Glomerular endothelial cell (primary cell): ENCODE measurements at regions not wholly inside any gene's neighbourhood (a gene's known extent, or its start where the extent isn't known, plus 50 kb on each side); places are given as distances from the start of the nearest gene placed in this dataset.
"Not testable (repeated sequence)": the region's sequence is repeated elsewhere in the genome, so short reads cannot be mapped to it uniquely, and the experiment has no call there.

Source experiments
- DNase-seq: peaks from one replicate; pipeline ENCODE4 v3.0.0-alpha.2; 2011; ENCODE audit warnings: low read depth, low spot score; ENCODE audit errors: extremely low read depth

DNA sequence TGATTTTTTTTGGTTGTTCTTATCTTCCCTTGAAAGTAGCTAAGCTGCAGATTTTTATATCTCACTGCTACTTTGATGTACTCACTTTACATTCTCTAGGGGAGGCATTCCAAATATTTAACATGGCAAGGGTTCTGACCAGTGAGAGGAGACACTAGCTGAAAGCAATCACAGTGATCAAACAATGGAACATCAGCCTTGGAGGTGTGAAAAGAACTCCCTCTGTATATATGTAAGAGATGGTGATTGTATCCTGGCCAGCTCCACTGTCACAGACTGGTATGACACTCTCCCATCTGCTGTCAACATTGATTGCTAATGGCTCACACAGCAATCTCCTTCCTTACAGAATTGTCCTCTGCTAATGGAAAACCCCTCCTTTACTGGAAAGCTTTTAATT, 291.7 kb upstream of the CDH19 start:
- DNase-seq: no peak

DNA sequence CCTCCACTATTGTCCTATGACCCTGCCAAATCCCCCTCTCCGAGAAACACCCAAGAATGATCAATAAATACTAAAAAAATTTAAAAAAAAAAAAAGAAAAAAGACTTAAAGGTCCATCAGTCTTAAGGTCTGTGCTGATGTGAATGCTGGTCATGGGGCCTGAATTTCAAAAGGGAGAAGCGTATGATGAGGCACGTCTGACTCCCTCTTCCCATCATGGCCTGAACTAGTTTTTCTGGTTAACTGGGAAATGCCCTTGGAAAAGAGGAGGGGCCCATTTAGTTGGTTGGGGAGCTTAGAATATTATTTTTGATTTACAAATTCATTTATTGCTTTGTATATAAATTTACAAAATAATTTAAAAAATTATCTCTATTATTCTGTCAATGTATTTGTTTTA, 291.0 kb upstream of the CDH19 start:
- no peak for DNase-seq

GRCh38 chr18:66892388-66892787, 288.5 kb upstream of the CDH19 start:
- DNase-seq: not testable (repeated sequence)

DNA sequence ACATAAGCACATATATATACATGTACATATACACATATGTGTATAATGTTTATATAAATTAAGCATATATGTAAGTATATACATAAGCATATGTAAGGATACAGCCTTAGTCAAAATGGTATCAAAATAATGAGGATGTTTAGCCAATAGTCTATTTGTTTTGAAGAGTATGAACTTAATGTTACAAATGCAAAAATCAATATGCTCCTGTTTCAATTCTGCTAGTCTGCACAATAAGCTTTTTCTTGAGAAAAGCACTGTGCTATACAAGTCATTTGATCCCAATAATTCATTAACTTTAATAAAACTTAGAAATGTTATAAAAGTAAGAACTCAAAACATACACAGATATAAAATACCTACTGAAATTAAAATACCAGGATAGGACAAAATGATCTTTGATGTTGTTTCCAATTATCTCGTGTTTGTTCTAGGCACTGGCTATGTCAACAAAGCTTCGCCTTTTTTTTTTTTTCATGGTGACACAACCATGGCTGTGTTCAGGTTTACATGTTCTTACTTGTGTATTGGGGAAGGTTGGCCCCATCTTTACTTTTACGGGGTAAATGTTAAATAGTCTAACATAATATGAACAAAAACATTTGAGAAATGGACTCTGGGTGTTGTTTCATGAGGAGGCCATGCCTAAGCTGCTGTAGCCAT, 271.1 kb upstream of the CDH19 start:
- DNase-seq: no peak

DNA sequence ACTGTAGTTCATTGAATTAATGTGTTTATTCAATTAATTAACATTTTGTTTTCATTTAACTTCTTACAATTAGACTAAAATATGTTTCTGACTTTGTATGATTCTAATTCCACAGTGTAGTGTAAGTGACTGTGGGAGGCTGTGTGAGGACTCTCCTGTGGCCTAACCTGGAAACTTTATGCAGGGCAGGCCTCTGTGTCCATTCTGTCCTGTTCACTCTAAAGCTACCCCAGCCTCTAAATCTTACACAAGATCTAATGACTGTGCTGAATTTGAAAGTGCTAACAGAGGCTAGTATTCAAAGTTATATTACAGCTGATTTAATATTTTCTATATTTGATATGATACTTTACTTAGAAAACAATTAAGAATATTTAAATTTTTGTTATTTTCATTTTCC, 270.5 kb upstream of the CDH19 start:
- DNase-seq: no peak

GRCh38 chr18:66873899-66874298, 270.0 kb upstream of the CDH19 start:
- DNase-seq: no peak

DNA sequence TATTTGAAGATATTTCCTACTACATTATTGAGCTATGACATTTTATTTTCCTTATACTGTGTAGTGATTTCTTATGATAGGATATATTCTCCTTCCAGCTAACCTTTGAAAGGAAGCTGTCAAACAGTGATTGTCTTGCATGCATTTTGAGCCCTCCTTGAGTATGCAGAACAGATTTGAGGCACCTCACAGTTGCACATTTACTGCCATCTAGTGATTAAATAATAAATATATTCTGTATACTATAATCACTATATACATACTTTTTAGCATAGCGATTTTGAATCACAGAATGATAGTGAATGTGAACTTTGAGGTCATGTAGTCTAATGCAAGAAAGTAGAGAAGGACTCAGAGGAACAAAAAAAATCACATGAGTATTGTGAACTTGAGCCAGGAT, 268.4 kb upstream of the CDH19 start:
- DNase-seq: peak; percentile 9

DNA sequence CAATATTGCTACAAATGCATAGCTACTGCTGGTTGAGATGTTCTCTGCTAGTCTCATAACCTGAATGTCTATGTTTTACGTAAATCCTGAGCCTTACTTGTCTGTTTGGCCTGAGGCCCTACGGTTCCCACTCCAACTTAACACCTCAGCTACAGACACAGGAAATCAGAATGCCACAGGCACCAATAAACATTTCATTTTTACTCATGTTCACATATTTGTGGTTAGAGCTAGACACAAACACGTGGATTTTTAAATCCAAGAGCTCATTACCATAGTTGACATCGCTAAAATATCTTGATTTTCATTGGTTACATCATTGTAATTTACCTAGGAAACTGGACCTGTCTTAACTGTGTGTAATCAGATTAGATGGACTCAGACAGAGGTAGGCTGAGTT, 263.8 kb upstream of the CDH19 start:
- DNase-seq: no peak

DNA sequence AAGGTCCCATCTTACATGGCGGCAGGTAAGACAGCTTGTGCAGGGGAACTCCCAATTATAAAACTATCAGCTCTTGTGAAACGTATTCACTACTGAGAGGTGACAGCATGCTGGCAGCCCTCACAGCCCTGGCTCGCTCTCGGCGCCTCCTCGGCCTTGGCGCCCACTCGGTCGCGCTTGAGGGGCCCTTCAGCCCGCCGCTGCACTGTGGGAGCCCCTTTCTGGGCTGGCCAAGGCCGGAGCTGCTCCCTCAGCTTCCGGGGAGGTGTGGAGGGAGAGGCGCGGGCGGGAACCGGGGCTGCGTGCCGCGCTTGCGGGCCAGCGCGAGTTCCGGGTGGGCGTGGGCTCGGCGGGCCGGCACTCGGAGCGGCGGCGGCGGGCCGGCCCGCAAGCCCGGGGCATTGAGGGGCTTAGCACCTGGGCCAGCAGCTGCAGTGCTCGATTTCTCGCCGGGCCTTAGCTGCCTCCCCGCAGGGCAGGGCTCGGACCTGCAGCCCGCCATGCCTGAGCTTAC, 262.6 kb upstream of the CDH19 start:
- not testable (repeated sequence) for DNase-seq

DNA sequence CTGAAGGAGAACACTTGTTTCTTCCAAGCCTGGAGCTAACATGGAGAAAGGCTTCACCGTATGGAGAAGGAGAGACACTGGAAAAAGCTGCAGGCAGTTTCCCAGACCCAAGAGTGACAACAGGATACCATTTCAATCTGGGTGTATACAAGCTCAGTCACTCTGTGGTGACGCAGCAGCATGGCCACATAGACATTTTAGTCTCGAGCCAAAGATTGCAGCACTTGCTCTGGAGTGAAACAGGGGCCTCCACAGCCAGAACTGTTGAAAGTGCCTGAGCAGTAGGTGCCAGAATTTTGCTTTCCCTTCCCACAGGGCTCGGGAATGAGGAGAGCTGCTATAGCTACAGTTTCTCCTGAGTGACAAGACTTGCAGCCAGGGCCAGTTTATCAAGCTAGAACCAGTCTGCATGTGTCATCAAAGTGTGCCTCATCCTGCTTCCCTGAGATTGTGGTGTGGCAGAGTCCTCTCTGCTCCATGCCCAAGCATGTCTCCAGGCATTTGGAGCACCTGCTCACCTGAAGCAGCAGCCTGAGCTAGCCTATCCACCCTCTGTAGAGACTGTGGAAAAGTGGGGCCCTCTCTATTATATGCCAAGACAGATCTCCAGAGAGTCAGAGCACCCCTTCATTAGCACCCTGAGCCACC, 234.6 kb upstream of the CDH19 start:
- DNase-seq: no peak

GRCh38 chr18:66833646-66834045, 229.8 kb upstream of the CDH19 start:
- no peak for DNase-seq

DNA sequence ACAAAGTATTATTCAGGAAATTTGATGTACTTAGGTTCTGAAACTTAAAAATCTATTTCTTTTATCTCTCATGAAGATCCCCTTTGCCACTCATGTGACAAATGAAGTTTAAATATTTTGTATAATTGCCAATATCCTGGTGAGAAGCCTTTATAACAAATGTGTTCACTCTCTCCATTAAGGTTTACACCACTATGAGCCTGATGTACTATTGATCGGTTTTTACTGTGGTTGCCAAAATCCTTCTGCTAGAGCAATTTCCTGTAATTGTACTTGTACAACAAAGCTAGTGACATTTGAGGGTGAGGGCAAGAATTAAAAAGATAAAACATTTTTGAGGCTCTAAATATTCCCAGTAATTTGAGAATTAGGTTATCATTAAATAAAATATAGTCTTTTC, 222.3 kb upstream of the CDH19 start:
- no peak for DNase-seq

- DNase-seq: no peak
These were observed 221.5 kb upstream of the CDH19 start for GRCh38 chr18:66825347-66825746.

GRCh38 chr18:66819235-66819634, 215.3 kb upstream of the CDH19 start:
- DNase-seq: no peak

- no peak for DNase-seq
These were observed 209.2 kb upstream of the CDH19 start for GRCh38 chr18:66813138-66813537.

DNA sequence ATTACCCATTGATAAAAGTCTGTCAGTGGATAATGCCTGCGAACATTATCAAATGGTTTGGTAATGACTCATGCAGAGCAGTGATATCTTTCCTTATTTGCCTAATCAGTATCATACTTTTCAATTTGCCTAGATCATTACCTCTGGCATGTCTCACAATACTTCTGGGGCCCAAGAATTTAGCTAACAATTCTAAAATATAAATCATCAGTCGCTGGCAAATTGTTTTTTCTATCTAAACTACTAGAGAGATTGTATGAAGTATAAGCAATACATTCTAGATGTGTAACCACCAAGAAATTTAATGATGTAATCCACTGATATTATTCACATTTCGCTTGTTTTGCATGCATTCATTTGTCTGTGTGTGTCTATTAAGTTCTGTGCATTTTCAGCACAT, 191.2 kb upstream of the CDH19 start:
- no peak for DNase-seq

GRCh38 chr18:66792466-66792865, 188.6 kb upstream of the CDH19 start:
- peak; percentile 44 for DNase-seq

- no peak for DNase-seq
These were observed 176.7 kb upstream of the CDH19 start for GRCh38 chr18:66780609-66781008.

DNA sequence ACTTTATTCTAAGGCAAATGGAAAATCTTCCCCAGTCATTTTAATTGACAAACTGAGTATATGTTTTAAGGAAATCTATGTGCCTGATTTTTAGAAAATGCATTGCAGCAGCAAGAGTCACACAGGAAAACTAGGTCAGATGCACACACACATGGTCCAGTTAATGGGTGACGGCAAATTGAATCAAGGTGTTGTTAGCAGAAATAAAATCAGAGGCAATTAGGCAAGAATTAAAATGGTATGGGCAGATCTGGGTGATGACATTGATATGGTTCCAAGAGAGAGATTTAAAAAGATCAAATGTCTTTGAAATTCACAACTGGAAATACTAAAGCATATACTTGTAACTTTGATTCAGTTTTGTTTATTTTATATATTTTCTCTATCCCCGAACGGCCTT, 174.2 kb upstream of the CDH19 start:
- no peak for DNase-seq

GRCh38 chr18:66769375-66769774, 165.5 kb upstream of the CDH19 start:
- DNase-seq: no peak

DNA sequence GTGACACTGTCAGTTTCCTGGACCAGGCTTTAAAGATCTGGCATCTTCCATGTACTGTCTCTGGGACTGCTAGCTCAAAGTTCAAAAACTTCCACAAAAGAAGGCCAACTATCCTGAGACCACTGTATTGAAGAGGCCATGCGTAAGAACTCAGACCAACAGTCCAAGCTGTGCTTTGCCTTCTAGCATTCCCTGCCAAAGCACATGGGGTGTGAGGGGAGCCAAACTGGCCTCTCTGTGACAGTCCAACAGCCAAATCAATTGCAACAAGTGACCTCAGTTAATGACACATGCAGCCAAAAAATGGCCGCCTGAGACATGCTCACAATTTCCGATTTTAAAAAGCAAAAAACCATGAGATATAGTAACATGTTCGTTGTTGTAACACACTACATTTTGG, 160.3 kb upstream of the CDH19 start:
- DNase-seq: no peak

DNA sequence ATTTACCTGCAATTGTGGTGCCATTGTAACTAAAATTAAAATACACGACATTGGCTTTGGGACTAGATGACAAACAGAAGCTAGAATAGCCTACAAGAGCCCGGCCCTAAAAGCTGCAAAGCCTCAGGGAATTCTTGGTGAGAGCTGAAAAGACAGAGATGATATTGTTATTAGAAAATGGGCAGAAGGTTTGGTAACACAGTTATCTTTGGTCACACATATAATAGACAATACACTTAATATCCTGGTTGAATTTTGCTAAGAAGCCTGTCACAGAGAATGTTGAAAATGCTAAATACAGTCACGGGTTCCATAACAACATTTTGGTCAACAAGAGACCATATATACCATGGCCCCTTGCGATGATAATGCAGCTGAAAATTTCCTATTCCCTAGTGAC, 157.3 kb upstream of the CDH19 start:
- no peak for DNase-seq

- no peak for DNase-seq
These were observed 156.7 kb upstream of the CDH19 start for GRCh38 chr18:66760559-66760958.
